SK-N-SH (cell line): ENCODE measurements at regions not wholly inside any gene's neighbourhood (a gene's known extent, or its start where the extent isn't known, plus 50 kb on each side); places are given as distances from the start of the nearest gene placed in this dataset.

ENCODE experiments used
- CHD2 ChIP-seq: fragments of 150-350 bp; IDR thresholded peaks from 2 replicates; pipeline ENCODE4 v1.6.1; 2018; ENCODE audit warnings: low read length; ENCODE audit not compliant: partially characterized antibody
- EP300 ChIP-seq, 2 experiments: IDR thresholded peaks; 2 replicates each; pipeline versions ENCODE4 v1.4.0 to v1.6.1; 2012; ENCODE audit warnings: borderline replicate concordance in 1 of 2, low read depth in 1 of 2, low read length in 1 of 2
- JUND ChIP-seq: IDR thresholded peaks from 2 replicates; pipeline ENCODE4 v1.4.0; 2012
- NRF1 ChIP-seq: IDR thresholded peaks from 2 replicates; pipeline ENCODE4 v1.6.1; 2012; ENCODE audit warnings: low read depth, mild to moderate bottlenecking, low read length
- POLR2AphosphoS5 ChIP-seq: IDR thresholded peaks from 2 replicates; pipeline ENCODE4 v1.6.1; 2012; ENCODE audit warnings: low read depth, low read length
- TEAD4 ChIP-seq: IDR thresholded peaks from 2 replicates; pipeline ENCODE4 v1.4.0; 2012; ENCODE audit warnings: mild to moderate bottlenecking, borderline replicate concordance; ENCODE audit not compliant: insufficient read depth
- USF1 ChIP-seq: IDR thresholded peaks from 2 replicates; pipeline ENCODE4 v1.4.0; 2012; ENCODE audit warnings: low read depth, borderline replicate concordance
- ZBTB33 ChIP-seq: IDR thresholded peaks from 2 replicates; pipeline ENCODE4 v1.4.0; 2012; ENCODE audit warnings: low read depth, borderline replicate concordance
- TF ChIP-seq, protein P1 (sequence below): IDR thresholded peaks from 2 replicates; pipeline ENCODE4 v1.6.1; 2012; ENCODE audit warnings: mild to moderate bottlenecking, low read depth, low read length, moderate library complexity
- TF ChIP-seq, protein P2 (sequence below): fragments of 200-600 bp; sonication (generic); IDR thresholded peaks from 2 replicates; pipeline ENCODE4 v1.6.1; 2017; ENCODE audit warnings: antibody characterized with exemption, mild to moderate bottlenecking, moderate library complexity

DNA sequence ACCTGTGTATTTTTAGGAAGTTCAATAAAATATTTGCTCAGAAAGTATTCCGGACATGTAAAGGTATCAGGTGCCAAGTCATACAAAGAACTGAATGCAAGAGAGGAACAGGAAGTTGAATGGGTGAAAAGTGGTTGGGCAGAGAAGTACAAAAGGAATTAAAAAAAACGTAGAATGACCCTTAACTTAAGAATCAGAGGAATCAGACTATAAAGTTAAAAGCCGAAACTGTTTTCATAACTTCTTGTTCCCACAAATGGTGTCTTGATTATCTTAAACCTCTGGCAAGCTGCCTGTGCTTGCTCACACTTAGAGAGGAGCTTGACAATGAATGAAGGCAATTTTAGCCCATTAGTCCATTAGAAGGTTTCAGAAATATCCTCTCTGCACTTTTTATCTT lies 81.6 kb upstream of the HHIP start:
- TF ChIP-seq TEAD4 (no peak), ZBTB33 (no peak), NRF1 (no peak), JUND (no peak), CHD2 (no peak), POLR2AphosphoS5 (no peak), EP300 (IDR thresholded peaks at IDR 0.05; ENCODE audit: borderline replicate concordance in 1 of 2, low read depth in 1 of 2, low read length in 1 of 2) (no peak), USF1 (no peak)
- TF ChIP-seq, protein P1, sequence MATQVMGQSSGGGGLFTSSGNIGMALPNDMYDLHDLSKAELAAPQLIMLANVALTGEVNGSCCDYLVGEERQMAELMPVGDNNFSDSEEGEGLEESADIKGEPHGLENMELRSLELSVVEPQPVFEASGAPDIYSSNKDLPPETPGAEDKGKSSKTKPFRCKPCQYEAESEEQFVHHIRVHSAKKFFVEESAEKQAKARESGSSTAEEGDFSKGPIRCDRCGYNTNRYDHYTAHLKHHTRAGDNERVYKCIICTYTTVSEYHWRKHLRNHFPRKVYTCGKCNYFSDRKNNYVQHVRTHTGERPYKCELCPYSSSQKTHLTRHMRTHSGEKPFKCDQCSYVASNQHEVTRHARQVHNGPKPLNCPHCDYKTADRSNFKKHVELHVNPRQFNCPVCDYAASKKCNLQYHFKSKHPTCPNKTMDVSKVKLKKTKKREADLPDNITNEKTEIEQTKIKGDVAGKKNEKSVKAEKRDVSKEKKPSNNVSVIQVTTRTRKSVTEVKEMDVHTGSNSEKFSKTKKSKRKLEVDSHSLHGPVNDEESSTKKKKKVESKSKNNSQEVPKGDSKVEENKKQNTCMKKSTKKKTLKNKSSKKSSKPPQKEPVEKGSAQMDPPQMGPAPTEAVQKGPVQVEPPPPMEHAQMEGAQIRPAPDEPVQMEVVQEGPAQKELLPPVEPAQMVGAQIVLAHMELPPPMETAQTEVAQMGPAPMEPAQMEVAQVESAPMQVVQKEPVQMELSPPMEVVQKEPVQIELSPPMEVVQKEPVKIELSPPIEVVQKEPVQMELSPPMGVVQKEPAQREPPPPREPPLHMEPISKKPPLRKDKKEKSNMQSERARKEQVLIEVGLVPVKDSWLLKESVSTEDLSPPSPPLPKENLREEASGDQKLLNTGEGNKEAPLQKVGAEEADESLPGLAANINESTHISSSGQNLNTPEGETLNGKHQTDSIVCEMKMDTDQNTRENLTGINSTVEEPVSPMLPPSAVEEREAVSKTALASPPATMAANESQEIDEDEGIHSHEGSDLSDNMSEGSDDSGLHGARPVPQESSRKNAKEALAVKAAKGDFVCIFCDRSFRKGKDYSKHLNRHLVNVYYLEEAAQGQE, result no peak
- TF ChIP-seq, protein P2, sequence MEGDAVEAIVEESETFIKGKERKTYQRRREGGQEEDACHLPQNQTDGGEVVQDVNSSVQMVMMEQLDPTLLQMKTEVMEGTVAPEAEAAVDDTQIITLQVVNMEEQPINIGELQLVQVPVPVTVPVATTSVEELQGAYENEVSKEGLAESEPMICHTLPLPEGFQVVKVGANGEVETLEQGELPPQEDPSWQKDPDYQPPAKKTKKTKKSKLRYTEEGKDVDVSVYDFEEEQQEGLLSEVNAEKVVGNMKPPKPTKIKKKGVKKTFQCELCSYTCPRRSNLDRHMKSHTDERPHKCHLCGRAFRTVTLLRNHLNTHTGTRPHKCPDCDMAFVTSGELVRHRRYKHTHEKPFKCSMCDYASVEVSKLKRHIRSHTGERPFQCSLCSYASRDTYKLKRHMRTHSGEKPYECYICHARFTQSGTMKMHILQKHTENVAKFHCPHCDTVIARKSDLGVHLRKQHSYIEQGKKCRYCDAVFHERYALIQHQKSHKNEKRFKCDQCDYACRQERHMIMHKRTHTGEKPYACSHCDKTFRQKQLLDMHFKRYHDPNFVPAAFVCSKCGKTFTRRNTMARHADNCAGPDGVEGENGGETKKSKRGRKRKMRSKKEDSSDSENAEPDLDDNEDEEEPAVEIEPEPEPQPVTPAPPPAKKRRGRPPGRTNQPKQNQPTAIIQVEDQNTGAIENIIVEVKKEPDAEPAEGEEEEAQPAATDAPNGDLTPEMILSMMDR, result no peak
